HG02678 (cell line): ENCODE measurements at regions not wholly inside any gene's neighbourhood (a gene's known extent, or its start where the extent isn't known, plus 50 kb on each side); places are given as distances from the start of the nearest gene placed in this dataset.
A peak's percentile ranks its signal among the peaks of the same experiment; 100 is the strongest.
"Not testable (repeated sequence)": the region's sequence is repeated elsewhere in the genome, so short reads cannot be mapped to it uniquely, and the experiment has no call there.

Experiments
- ATAC-seq: cut with Tn5 transposase; IDR thresholded peaks from one replicate; pipeline ENCODE4 v1.9.1; 2021; ENCODE audit warnings: mild to moderate bottlenecking, moderate library complexity; ENCODE audit not compliant: unreplicated experiment

DNA sequence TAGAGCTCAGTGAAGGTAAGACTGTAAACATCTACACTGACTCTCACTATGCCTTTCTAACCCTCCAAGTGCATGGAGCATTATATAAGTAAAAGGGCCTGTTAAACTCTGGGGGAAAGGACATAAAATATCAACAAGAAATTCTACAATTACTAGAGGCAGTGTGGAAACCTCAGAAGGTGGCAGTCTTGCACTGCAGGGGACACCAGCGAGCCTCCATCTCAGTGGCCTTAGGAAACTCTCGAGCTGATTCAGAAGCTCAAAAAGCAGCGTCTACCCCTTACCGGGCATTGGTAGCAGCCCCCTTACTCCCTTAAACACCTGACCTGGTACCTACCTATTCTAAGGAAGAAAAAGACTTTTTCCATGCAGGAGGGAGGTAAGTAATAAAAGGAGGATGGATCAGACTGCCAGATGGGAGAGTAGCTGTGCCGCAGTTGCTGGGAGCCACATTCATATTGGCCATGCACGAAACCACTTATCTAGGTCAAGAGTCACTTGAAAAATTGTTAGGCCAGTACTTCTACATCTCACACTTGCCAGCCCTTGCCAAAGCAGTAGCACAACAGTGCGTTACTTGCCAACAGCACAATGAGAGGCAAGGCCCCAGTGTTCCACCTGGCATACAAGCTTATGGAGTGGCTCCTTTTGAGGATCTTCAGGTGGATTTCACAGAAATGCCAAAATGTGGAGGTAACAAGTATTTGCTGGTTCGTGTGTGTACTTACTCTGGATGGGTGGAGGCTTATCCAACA, 258.8 kb upstream of the PRKX start:
- ATAC-seq, result not testable (repeated sequence)

DNA sequence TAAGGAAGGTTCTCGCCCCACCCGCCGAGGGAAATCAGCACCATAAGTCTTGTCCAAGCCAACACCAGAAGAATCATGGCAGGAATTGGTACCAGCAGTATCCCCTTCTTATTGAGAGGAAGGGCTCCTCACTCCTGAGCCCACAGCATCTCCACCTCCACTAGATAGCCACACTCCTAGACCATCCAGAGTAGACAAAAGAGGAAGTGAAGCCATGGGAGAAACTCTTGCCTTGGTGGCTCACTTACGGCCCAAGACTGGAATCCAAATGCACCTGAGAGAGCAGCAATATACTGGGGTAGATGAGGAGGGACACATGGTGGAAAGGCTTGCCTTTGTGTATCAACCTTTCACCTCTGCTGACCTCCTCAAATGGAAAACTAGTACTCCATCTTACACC, 255.3 kb upstream of the PRKX start:
- no peak for ATAC-seq

DNA sequence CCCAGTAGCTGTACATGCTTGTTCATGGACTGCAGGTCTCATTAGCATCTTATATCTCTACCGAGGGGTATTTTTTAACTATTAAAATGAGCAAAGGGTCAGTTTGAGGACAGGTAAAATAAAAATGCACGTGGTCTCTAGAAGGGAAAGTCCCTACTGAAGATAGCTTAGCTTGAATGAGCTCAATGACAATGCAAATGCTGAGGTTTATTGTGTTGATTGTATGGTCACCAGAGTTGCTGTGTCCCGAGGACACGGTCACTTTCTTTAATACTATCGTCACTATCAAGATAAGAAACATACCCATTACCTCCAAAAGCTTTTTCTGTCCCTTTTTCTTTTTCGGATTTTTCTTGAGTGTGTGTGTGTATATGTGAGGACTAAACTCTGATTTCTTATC, 250.5 kb upstream of the PRKX start:
- ATAC-seq, result peak; percentile 61

DNA sequence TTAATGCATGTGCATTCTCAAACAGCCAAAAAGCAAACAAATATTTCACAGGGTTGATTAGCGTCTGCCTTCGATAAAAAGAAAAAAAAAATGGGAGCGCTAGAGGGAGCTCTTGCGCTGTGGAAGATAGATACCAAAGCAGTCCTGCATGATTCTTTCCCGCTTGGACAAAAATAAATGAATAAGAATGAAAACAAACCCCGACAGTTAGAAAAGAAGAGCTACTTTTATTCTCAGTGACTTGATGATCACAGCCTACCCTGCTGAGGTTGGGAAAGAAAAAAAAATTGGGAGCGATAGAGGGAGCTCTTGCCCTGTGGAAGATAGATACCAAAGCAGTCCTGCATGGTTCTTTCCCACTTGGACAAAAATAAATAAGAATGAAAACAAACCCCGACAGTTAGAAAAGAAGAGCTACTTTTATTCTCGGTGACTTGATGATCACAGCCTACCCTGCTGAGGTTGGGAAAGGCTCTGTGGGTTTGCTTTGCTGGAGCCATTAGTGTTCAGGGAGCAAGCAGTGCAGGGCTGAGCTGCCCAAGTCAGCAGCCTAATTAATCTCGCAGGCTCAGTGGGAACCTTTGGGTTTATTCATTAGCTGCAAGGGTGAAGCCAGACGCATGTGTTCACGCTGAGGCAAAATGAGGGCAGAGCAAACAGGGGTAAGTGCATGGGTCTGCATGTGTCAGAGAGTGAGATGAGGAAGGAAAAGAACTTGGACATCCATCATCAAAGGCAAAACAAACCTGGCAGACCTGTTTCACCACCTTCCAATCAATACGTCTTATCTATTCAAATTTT, 249.3 kb upstream of the PRKX start:
- no peak for ATAC-seq

DNA sequence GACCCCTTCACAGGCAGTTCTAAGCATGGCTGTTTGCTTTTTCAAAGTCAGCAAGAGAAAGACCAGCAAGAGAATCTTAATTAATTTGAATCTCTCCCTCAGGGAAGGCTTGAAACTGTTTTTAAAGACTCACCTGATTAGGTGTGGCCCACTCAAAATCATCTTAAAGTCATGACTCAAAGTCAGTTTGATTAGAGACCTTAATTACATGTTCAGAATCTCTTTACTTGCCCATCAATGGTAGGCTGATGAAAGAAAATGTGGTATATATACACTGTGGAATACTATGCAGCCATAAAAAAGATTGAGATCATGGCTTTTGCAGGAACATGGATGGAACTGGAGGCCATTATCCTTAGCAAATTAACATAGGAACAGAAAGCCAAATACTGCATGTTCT, 247.5 kb upstream of the PRKX start:
- no peak for ATAC-seq

DNA sequence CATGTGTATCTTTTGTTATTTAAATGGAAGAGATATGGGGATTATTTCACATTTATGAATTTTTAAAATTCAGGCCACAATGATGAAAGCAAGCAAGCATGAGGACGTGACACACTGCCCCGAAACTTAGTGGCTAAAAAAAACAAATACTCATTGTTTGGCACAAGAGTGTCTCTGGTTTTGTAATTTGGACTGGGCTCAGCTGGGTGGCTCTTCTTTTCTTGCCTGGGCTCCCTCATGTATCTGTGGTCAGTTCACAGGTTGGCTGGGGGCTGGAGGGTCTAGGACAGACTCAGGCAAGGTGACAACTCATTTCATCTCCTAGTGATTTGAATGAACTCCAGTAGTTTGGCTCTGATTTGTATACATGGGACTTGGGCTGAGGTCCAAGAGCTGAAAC, 238.4 kb upstream of the PRKX start:
- ATAC-seq, result no peak

DNA sequence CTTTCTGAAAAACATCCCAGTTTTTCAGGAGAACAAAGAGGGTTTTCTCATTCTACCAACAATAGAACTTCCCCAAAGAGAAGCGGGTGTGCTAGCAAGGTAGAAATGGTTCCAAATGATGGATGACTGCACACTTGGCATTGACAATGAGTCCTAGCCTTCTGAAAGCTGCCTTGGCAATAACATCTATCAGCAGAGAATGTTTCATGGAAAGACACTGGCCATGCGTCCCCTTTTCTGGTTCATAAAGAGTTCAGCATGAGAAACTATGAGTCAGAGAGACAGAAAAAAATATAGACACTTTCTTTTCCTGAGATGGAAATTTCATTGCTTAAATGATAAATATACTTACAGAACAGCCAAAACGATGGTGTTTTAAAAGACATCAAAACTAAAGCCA, 236.9 kb upstream of the PRKX start:
- ATAC-seq, result no peak

DNA sequence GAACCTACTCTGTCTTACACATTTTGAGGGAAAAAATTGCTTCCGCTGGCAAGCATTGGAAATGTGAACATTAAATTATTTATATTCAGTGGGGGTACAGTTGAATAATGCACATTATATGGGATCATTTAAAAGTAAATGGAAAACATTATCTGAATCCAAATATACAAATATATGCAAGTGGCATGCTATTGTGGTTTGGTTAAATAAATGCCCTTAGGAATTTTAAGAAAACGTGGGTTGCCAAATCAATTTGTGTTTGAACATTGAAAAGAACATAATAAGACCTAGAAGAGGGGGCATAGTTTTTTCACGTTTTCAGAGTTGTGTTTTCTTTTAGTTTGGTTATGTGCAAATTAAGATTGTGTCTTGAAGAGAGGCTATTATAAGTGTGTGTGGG, 230.5 kb upstream of the PRKX start:
- ATAC-seq, result no peak

DNA sequence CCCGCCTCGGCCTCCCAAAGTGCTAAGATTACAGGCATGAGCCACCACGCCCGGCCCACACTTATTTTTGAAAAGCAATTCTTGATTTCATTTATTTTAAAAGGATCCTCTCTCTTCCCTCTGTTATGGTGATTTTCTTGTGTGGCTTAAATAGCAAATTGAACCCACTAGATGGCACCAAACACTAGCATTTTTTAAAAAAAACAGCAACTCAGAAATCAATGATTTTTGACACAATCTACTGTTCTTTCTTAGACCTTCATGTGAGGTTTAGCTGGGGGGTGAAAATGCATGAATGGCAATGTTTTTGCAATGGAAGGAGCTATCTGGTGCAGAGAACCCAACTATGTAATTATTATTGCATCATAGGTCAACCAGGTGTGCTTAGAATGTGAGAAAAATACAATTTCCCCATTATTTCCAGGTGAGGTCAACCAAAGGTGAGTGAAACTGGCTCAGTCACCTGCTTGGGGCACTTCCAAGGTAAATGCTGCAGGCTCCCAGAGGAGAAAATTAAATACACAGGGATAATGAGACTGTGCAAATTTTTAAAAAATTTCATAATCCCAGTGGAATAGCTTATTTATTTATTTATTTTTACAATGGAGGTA, 226.7 kb upstream of the PRKX start:
- ATAC-seq, result no peak

DNA sequence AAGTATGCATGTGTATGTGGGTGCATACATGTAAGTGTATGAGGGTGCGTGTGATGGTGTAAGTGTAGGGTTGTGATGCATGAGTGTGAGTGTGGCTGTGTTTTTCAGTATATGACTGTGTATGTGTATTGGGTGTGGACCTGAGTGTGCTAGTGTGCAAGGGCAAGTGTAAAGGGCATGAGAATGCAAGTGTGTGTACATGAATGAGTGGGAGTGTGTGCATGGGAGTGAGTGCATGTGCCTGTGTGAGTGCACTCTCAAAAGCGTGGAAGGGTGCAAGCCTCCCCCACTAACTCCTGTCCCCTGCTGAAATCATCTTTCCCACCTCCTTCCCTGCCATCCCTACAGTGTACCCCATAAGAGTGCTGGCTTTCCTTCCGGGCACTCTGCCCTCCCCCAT, 225.1 kb upstream of the PRKX start:
- ATAC-seq, result no peak

DNA sequence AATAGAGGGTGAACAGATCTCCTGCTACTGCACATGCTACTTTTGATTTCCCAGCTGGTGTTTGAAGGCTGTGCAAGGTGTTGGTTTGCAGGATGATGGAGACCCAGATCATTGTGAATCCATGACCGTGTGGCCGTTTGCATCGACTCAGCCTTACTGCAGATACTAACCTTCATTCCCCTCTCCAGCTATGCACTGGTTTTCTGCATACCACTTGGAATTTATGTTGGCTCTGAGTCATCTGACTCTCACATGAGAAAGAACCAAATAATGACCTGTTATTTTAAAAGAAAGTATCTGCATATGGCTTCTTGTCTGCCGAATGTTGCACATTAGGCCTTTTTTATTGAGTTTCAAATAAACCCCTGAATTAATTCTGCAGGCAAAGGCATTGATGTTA, 221.7 kb upstream of the PRKX start:
- ATAC-seq, result not testable (repeated sequence)

DNA sequence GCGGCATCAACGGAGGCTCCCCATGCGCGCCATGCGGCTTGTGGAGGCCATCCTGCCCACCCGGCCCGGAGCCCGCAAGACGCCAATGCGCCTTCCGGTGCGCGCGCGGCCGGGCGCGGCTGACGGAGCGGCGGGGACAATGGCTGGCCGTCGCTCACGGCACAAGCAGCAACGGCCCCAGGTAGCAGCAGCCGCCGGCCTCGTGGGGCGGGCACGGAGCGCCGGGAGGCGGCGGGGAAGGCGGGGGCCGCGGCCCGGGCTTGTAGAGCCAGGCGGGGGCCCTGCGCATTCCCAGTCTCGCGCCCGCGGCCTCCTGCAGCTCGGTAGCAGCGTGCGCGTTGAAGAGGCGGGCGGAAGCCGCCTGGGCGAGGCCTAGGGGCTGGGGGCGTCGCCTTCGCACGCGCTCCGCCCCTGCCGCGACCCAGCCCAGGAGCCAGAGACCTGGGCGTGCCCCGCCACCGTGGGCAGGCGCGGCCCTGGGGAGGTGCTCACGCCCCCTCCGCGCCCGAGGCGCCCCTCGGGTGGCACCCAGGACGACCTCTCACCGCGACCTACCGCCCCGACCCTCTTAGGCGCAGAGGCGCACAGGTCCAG, 207.1 kb upstream of the PRKX start:
- ATAC-seq, result peak; percentile 98

DNA sequence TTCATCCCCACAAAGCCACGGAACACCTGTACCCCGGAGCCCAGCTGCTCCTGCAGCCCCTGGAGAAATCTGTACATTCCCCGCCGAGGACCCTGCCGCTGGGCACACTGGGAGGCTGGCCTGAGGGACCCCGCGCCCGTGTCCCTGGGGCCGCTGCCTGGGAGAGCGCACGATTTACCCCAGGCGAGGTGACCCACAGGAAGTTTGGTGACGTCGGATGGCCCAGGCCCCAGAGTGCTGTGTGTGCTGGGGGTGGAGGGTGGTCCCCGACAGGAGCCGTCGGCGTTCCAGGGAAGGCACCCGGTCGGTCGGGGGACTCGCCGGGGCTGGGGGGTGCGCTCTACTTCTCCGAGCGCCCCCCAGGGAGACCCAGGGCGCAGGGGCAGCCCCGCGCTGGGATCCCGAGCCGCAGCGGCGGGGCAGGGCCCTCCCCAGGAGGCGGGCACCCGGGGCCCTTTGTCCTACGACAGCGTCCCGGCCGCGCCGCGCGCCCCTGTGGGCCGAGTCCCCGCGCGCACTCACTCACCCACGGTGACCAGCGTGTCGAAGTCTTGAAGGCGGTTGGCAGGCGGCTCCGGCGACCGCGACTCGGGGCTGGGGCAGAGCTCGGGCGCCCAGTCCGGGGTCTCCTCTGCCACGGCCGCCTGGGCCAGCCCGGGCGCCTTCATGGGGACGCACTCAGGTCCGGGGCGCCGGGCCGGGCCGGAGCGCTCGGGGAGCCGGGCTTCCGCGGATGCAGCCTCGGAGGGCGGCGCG, 206.4 kb upstream of the PRKX start:
- ATAC-seq, result peak; percentile 30

DNA sequence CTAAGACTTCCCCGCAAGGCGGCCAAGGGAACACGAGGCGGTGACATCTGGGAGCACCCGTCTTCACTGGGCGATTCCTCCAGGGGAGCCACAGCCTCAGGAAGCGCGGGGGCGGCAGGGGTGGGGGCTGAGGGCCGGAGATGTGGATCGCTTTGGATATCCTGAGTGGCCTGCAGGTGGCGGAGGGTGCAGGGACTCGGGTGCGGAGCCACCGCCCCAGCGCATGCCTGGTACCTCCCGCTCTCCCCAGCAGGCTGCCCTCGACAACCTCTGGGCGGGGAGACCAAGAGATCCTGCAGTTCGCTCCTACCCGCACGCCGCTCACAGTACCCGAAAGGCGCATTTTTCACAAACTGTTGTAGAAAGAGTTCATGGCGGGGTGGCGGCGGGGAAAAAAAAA, 201.4 kb upstream of the PRKX start:
- not testable (repeated sequence) for ATAC-seq

DNA sequence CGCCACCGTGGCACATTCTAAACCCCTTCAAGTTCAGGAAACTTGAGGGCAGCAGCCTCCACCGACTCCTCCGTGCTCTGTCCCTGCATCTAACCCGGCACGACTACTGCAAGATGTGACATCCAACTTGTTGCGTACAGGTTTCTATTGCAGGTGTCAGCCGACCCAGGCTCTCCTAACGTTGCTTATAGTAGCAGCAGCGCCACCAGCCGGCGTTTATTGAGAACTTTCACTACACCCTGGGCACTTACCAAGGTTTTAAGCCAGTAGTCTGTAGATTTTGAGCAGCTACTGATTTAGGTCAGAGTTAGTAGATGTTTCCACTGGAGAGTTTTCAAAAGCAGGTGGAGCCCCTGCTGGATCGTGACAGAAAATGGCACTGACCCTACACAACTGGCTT, 200.6 kb upstream of the PRKX start:
- not testable (repeated sequence) for ATAC-seq

DNA sequence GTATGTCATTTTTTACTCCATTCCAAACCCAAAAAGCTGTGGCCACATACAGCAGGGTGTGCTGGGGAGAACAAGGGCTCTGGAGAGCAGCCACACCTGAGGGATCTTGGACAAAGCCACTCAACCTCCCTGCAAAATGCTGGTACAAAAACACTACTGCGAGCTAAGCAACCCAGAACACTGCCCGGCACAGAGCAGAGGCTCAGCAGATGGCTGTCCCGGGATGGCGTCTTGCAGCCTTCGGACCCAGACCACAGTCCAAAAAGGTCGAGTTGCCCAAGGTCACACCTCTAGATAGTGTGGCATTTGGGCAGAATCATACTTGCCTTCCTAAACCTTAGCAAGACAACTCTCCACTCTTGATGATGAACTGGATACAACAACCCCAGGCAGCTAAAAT, 197.6 kb upstream of the PRKX start:
- not testable (repeated sequence) for ATAC-seq

DNA sequence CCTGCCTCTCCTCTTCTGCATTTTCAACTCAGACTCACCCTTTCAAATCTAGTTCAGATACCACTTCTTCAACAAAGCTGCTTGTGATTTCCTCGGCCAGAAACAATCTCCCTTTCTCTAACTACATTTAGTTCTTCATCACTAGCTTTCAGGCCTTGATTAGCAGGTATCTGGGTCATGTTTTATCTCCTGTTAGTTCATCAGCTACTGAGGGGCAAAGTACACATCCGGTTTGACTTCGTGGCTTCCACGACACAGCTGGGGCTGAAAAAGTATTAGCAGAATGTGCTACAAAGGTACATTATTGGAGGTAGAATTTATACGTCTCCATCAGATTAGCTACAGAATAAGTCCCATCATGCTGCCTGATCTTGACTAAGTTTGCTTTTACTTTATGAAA, 197.2 kb upstream of the PRKX start:
- ATAC-seq, result not testable (repeated sequence)

DNA sequence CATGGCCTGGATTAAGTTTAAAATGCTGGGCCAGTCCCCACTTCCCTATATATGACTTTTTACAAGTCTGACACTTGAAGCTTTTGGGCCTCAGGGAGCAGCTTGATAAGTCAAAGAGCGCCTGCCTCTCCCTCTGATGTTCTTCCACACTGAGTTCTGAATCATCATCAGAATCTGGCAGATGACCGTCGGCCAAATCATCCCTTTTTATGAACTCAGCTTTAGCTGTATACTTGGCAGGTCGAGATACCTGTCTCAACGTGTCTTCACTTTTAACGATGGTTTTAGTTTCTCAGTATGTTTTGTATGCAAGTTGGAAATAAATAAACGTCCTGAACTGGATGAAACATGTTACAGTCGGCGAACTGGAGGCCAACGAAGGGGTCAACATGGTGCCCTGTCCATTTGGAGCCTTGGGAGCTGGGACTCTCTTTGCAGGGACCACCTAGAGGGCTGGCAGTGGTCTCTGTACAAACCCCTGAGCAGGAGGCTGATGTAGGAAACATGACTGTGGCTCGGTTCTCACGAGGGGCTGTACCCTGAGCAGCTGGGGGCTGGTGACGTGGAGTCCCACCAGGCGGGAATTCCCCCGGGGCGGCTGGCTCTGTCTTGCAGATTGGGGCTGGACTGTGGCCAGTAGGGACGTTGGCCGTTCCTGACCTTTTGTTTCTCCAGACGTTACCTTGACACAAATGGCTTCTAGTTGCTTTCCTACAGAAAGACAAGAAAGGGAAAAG, 192.2 kb upstream of the PRKX start:
- ATAC-seq, result not testable (repeated sequence)

DNA sequence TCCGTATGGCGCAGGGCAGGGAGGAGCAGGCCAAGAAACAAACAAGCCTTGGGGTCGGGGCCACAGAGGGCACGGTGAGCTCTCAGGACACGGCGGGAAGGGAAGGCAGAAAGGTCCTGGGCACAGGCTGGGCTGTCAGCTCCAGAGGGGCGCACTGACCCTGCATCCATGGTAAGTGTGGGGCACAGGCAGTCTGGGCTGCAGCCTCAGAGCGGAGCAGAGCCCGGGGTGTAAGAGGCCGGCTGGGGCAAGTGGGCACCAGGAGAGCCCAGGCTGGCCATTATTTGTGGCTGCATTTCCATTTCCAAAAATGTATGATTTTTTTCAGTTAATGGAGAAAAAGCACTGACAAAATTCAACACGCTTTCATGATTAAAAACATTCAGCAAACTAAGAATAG, 188.8 kb upstream of the PRKX start:
- not testable (repeated sequence) for ATAC-seq

DNA sequence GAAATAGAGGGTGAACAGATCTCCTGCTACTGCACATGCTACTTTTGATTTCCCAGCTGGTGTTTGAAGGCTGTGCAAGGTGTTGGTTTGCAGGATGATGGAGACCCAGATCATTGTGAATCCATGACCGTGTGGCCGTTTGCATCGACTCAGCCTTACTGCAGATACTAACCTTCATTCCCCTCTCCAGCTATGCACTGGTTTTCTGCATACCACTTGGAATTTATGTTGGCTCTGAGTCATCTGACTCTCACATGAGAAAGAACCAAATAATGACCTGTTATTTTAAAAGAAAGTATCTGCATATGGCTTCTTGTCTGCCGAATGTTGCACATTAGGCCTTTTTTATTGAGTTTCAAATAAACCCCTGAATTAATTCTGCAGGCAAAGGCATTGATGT, 183.3 kb upstream of the PRKX start:
- not testable (repeated sequence) for ATAC-seq
